Pancreas (tissue), 10 donors: ENCODE measurements at regions not wholly inside any gene's neighbourhood (a gene's known extent, or its start where the extent isn't known, plus 50 kb on each side); places are given as distances from the start of the nearest gene placed in this dataset.

Source experiments
- ATAC-seq, 4 donors: fragments of 200-7000 bp; cut with Tn5 transposase; one replicate each; pipeline versions ENCODE4 v1.8.0 to v1.9.1; 2020; ENCODE audit warnings: mild to moderate bottlenecking in 4 of 4, moderate library complexity in 4 of 4
- DNase-seq, 6 donors: peaks; one replicate each; pipeline ENCODE4 v3.0.0-alpha.2; 2020
- FAIRE-seq: peaks from 2 replicates; lab custom pipeline; 2012; peaks lifted over from hg19 to GRCh38; lab: Jason Lieb, UNC
- H3K27ac ChIP-seq, 4 donors: fragments of 200-600 bp; sonication (generic); 1 replicate in 3 of 4; 2 replicates in 1 of 4; pipeline versions ENCODE4 v1.5.0 to v1.8.0; 2020
- H3K27me3 ChIP-seq, 4 donors: fragments of 200-600 bp; one replicate each; pipeline ENCODE4 v1.8.0; 2021
- H3K36me3 ChIP-seq, 3 donors: fragments of 200-600 bp; sonication (generic) in 1 of 3; one replicate each; pipeline versions ENCODE4 v1.5.0 to v1.8.0; 2020 to 2021
- H3K4me1 ChIP-seq, 3 donors: fragments of 200-600 bp; one replicate each; pipeline ENCODE4 v1.8.0; 2021
- H3K4me3 ChIP-seq, 4 donors: fragments of 200-600 bp; sonication (generic) in 2 of 4; one replicate each; pipeline versions ENCODE4 v1.5.0 to v1.8.0; 2020 to 2021
- H3K9me3 ChIP-seq, 4 donors: fragments of 200-600 bp; one replicate each; pipeline ENCODE4 v1.8.0; 2021
- CTCF ChIP-seq, 4 donors: fragments of 200-600 bp; sonication (generic) in 3 of 4; IDR thresholded peaks; one replicate each; pipeline versions ENCODE4 v1.5.0 to v1.8.0; 2021; ENCODE audit warnings: antibody characterized with exemption in 4 of 4
- WGBS, 2 donors: extraction: QIAGEN DNeasy Blood & Tissue Kit; methylation state at CpG; one replicate each; pipeline ENCODE4 v1.1.7; 2013; 5-methylcytosine and 5-hydroxymethylcytosine counted together
- intact Hi-C, 3 donors: fragments of 100-400 bp; cut with DNase I; formaldehyde crosslinking; loops; one replicate each; pipeline versions ENCODE4 v1.11.1 to v1.14.2; 2022
- donor health status: healthy with polysubstance abuse.
- donor health status: DM: no; HTN: no; CAD: no; lungs with moderate emphysema.
- donor health status: DM: no; HTN: no; CAD: no.
- donor health status: control.
- donor health status: control.
- donor health status: Bipolar disorder and iron deficiency.
- donor health status: DM: yes; HTN: yes; CAD: no.
- donor health status: DM: no; HTN: no; CAD: no.
- donor health status: DM: no; HTN: no; CAD: no.
- donor health status: DM: yes; HTN: yes; CAD: no.

DNA sequence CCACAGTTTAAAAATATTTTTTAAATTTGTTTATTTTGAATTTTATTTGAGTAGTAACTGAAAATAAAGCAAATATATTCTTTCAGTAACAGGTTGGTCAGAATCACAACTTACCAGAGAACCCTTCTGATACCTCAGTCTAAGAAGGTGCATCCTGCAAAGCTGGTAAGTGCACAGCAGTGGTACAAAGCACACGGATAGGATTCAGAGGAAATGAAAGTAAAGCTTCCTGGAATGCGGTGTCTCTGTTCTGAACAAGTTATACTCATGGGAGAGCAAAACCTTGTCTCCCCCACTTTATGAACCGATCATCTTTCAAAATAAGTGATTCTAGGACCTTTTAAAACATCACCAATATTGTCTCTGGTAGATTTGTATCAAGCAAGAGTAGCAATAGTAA is 398.3 kb downstream of the TMX3 start:
- WGBS, 2 donors: 41 to 49% methylated on average over 3 of the region's 3 CpGs
- FAIRE-seq (no peak), ATAC-seq (no peak), DNase-seq (no peak)
- no peak for TF ChIP-seq CTCF (IDR thresholded peaks at IDR 0.05)
- no peak overlapping the region for H3K27ac ChIP-seq
- intact Hi-C loops: no loop called here
- H3K9me3 ChIP-seq: no peaks in the 10 kb centered on the region
- no peaks in the 10 kb centered on the region for H3K36me3 ChIP-seq
- no peaks in the 10 kb centered on the region for H3K27me3 ChIP-seq
- H3K4me1 ChIP-seq: no peaks in the 10 kb centered on the region
- no peak overlapping the region for H3K4me3 ChIP-seq

DNA sequence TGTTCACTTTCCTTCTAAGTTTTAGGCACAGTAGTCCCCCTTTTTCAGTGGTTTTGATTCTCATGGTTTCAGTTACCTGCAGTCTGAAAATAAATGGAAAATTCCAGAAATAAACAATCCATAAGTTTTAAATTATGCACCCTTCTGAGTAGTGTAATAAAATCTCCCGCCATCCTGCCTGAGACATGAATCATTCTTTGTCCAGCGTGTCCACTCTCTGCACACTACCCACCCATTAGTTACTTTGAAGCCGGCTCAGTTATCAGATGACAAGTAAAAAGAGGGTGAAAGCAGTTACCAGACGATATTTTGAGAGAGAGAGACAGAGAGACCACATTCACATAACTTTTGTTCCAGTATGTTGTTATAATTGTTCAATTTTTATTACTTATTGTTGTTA is 400.5 kb downstream of the TMX3 start:
- H3K4me3 ChIP-seq: no peak overlapping the region
- no peak for TF ChIP-seq CTCF (IDR thresholded peaks at IDR 0.05)
- H3K27ac ChIP-seq: no peak overlapping the region
- H3K27me3 ChIP-seq: no peaks in the 10 kb centered on the region
- ATAC-seq: no peak
- H3K36me3 ChIP-seq: no peaks in the 10 kb centered on the region
- intact Hi-C loops: no loop called here
- WGBS, 2 donors: 23 to 26% methylated on average over 4 of the region's 4 CpGs
- FAIRE-seq: no peak
- no peaks in the 10 kb centered on the region for H3K4me1 ChIP-seq
- no peak for DNase-seq
- no peaks in the 10 kb centered on the region for H3K9me3 ChIP-seq

DNA sequence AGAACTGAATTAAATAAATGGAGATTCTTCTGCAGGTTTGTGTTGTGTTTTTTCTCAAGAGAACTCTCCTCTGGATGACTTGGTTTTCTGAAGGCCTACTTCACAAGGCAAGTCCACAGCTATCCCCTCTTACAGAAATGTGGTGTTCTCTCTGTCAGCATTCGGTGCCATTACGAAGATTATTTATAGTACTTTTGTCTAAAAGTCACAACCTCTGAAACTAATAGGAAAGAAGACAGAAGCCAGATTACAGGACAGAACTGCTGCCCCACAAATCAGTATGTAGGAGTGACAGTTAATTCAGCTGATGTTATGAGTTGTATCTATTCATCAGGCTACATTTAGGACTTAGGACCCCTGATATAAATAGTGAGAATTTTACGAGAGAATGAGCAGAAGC is 413.5 kb downstream of the TMX3 start:
- TF ChIP-seq CTCF (IDR thresholded peaks at IDR 0.05): no peak
- 58 to 69% methylated on average over 3 of the region's 3 CpGs for WGBS, 2 donors
- no peak overlapping the region for H3K4me3 ChIP-seq
- DNase-seq (no peak), FAIRE-seq (no peak), ATAC-seq (no peak)
- H3K9me3 ChIP-seq: no peaks in the 10 kb centered on the region
- no peaks in the 10 kb centered on the region for H3K4me1 ChIP-seq
- H3K27ac ChIP-seq: no peak overlapping the region
- no peaks in the 10 kb centered on the region for H3K36me3 ChIP-seq
- intact Hi-C loops: no loop called here
- H3K27me3 ChIP-seq: no peaks in the 10 kb centered on the region

GRCh38 chr18:68299906-68300305 is 415.0 kb downstream of the TMX3 start:
- no peaks in the 10 kb centered on the region for H3K36me3 ChIP-seq
- no peak overlapping the region for H3K27ac ChIP-seq
- DNase-seq: no peak
- 60 to 72% methylated on average over 3 of the region's 3 CpGs for WGBS, 2 donors
- no peak for TF ChIP-seq CTCF (IDR thresholded peaks at IDR 0.05)
- intact Hi-C loops: no loop called here
- no peaks in the 10 kb centered on the region for H3K9me3 ChIP-seq
- H3K4me3 ChIP-seq: no peak overlapping the region
- H3K27me3 ChIP-seq: no peaks in the 10 kb centered on the region
- ATAC-seq: no peak
- no peaks in the 10 kb centered on the region for H3K4me1 ChIP-seq
- no peak for FAIRE-seq

GRCh38 chr18:68298330-68298729 is 416.6 kb downstream of the TMX3 start:
- Histone ChIP-seq H3K27me3 (no peaks in the 10 kb centered on the region), H3K36me3 (no peaks in the 10 kb centered on the region), H3K27ac (no peak overlapping the region), H3K4me1 (no peaks in the 10 kb centered on the region), H3K9me3 (no peaks in the 10 kb centered on the region), H3K4me3 (no peak overlapping the region)
- DNase-seq (no peak), FAIRE-seq (no peak), ATAC-seq (no peak)
- intact Hi-C loops: no loop called here
- 18 to 26% methylated on average over 4 of the region's 4 CpGs for WGBS, 2 donors
- TF ChIP-seq CTCF (IDR thresholded peaks at IDR 0.05): no peak
